ENCODE measurements at regions not wholly inside any gene's neighbourhood (a gene's known extent, or its start where the extent isn't known, plus 50 kb on each side); places are given as distances from the start of the nearest gene placed in this dataset.

GRCh38 chr4:43452948-43453347 lies 560.4 kb downstream of the GRXCR1 start:
- Histone ChIP-seq H2AFZ (no peak overlapping the region), H3K27me3 (no peaks in the 10 kb centered on the region), H3K4me3 (no peak overlapping the region), H3K36me3 (replicated peaks; ENCODE audit: insufficient read depth, low read depth) (no peaks in the 10 kb centered on the region), H3K9me3 (ENCODE audit: low read depth) (no peaks in the 10 kb centered on the region), H3K4me2 (no peak overlapping the region), H3K9me2 (replicated peaks; ENCODE audit: insufficient read depth) (no peaks in the 10 kb centered on the region), H3K79me2 (no peaks in the 10 kb centered on the region), H3K27ac (no peak overlapping the region), H3K4me1 (ENCODE audit: insufficient read depth) (no peaks in the 10 kb centered on the region), H4K20me1 (ENCODE audit: insufficient read depth, poor library complexity, severe bottlenecking) (no peaks in the 10 kb centered on the region)
- DNase-seq (ENCODE audit: low spot score), result no peak
- TF ChIP-seq, protein P1, sequence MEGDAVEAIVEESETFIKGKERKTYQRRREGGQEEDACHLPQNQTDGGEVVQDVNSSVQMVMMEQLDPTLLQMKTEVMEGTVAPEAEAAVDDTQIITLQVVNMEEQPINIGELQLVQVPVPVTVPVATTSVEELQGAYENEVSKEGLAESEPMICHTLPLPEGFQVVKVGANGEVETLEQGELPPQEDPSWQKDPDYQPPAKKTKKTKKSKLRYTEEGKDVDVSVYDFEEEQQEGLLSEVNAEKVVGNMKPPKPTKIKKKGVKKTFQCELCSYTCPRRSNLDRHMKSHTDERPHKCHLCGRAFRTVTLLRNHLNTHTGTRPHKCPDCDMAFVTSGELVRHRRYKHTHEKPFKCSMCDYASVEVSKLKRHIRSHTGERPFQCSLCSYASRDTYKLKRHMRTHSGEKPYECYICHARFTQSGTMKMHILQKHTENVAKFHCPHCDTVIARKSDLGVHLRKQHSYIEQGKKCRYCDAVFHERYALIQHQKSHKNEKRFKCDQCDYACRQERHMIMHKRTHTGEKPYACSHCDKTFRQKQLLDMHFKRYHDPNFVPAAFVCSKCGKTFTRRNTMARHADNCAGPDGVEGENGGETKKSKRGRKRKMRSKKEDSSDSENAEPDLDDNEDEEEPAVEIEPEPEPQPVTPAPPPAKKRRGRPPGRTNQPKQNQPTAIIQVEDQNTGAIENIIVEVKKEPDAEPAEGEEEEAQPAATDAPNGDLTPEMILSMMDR (IDR thresholded peaks at IDR 0.05; ENCODE audit: poor library complexity), result no peak
- no peak for TF ChIP-seq EZH2 (IDR thresholded peaks at IDR 0.05; ENCODE audit: borderline replicate concordance)
- TF ChIP-seq EZH2phosphoT487 (IDR thresholded peaks at IDR 0.05; ENCODE audit: low read depth, severe bottlenecking, unreplicated experiment), result no peak

GRCh38 chr4:43456383-43456782 lies 563.9 kb downstream of the GRXCR1 start:
- DNase-seq (ENCODE audit: low spot score), result no peak
- no peak overlapping the region for H3K27ac ChIP-seq
- no peaks in the 10 kb centered on the region for H3K9me2 ChIP-seq (replicated peaks; ENCODE audit: insufficient read depth)
- H3K4me2 ChIP-seq, result no peak overlapping the region
- no peak overlapping the region for H2AFZ ChIP-seq
- H4K20me1 ChIP-seq (ENCODE audit: insufficient read depth, poor library complexity, severe bottlenecking), result no peaks in the 10 kb centered on the region
- WGBS (ENCODE audit: low lambda C conversion rate, missing lambda C conversion rate), result 82% methylated on average over 2 of the region's 2 CpGs
- TF ChIP-seq, protein P1 (IDR thresholded peaks at IDR 0.05; ENCODE audit: poor library complexity), result no peak
- no peaks in the 10 kb centered on the region for H3K36me3 ChIP-seq (replicated peaks; ENCODE audit: insufficient read depth, low read depth)
- no peak overlapping the region for H3K4me3 ChIP-seq
- no peaks in the 10 kb centered on the region for H3K4me1 ChIP-seq (ENCODE audit: insufficient read depth)
- H3K27me3 ChIP-seq, result no peaks in the 10 kb centered on the region
- no peaks in the 10 kb centered on the region for H3K9me3 ChIP-seq (ENCODE audit: low read depth)
- no peaks in the 10 kb centered on the region for H3K79me2 ChIP-seq

- Histone ChIP-seq H3K9me2 (replicated peaks; ENCODE audit: insufficient read depth) (no peaks in the 10 kb centered on the region), H3K27me3 (no peaks in the 10 kb centered on the region), H3K4me2 (no peak overlapping the region), H3K27ac (no peak overlapping the region), H3K4me1 (ENCODE audit: insufficient read depth) (no peaks in the 10 kb centered on the region), H3K4me3 (no peak overlapping the region), H3K9me3 (ENCODE audit: low read depth) (no peaks in the 10 kb centered on the region), H3K36me3 (replicated peaks; ENCODE audit: insufficient read depth, low read depth) (no peaks in the 10 kb centered on the region), H2AFZ (no peak overlapping the region), H3K79me2 (no peaks in the 10 kb centered on the region), H4K20me1 (ENCODE audit: insufficient read depth, poor library complexity, severe bottlenecking) (no peaks in the 10 kb centered on the region)
- no peak for TF ChIP-seq EZH2phosphoT487 (IDR thresholded peaks at IDR 0.05; ENCODE audit: low read depth, severe bottlenecking, unreplicated experiment)
- TF ChIP-seq EZH2 (IDR thresholded peaks at IDR 0.05; ENCODE audit: borderline replicate concordance), result no peak
- TF ChIP-seq, protein P1 (IDR thresholded peaks at IDR 0.05; ENCODE audit: poor library complexity), result no peak
- 88% methylated on average over 2 of the region's 2 CpGs for WGBS (ENCODE audit: low lambda C conversion rate, missing lambda C conversion rate)
- DNase-seq (ENCODE audit: low spot score), result no peak
Observed at GRCh38 chr4:43457866-43458265, 565.4 kb downstream of the GRXCR1 start.

DNA sequence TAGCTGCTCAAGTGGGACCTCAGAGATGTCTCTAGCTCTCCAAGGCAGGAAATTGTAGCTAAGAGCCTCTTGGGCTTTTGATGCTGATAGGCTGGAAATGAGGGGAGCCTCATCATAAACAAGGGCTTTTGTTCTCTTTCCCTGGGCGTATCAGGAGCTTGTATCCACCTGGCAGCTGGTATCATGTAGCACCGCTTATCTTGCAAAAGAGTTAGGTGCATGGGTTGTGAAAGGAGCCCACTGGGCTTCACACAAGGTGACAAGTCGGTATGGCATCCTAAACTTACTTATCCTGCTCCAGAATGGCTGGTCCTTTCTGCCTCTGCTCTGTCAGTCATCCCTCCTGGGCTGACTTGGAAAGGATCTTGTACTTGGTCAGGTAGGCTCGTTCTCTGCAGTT lies 565.8 kb downstream of the GRXCR1 start:
- Histone ChIP-seq H3K4me1 (ENCODE audit: insufficient read depth) (no peaks in the 10 kb centered on the region), H3K9me3 (ENCODE audit: low read depth) (no peaks in the 10 kb centered on the region), H3K36me3 (replicated peaks; ENCODE audit: insufficient read depth, low read depth) (no peaks in the 10 kb centered on the region), H3K79me2 (no peaks in the 10 kb centered on the region), H3K27me3 (no peaks in the 10 kb centered on the region), H4K20me1 (ENCODE audit: insufficient read depth, poor library complexity, severe bottlenecking) (no peaks in the 10 kb centered on the region), H2AFZ (no peak overlapping the region), H3K27ac (no peak overlapping the region), H3K4me3 (no peak overlapping the region), H3K9me2 (replicated peaks; ENCODE audit: insufficient read depth) (no peaks in the 10 kb centered on the region), H3K4me2 (no peak overlapping the region)
- no peak for TF ChIP-seq EZH2 (IDR thresholded peaks at IDR 0.05; ENCODE audit: borderline replicate concordance)
- TF ChIP-seq, protein P1 (IDR thresholded peaks at IDR 0.05; ENCODE audit: poor library complexity), result no peak
- no peak for TF ChIP-seq EZH2phosphoT487 (IDR thresholded peaks at IDR 0.05; ENCODE audit: low read depth, severe bottlenecking, unreplicated experiment)
- 76% methylated on average over 4 of the region's 4 CpGs for WGBS (ENCODE audit: low lambda C conversion rate, missing lambda C conversion rate)
- DNase-seq (ENCODE audit: low spot score), result no peak
